Liver (tissue), 8 donors: ENCODE measurements at regions not wholly inside any gene's neighbourhood (a gene's known extent, or its start where the extent isn't known, plus 50 kb on each side); places are given as distances from the start of the nearest gene placed in this dataset.

Experiments
- DNase-seq: peaks from one replicate; pipeline ENCODE4 v3.0.0-alpha.2; 2017; ENCODE audit warnings: low spot score
- H3K27ac ChIP-seq, 2 donors: one replicate each; pipeline ENCODE4 v1.7.0; 2013; ENCODE audit warnings: inconsistent platforms in 2 of 2, low read length in 2 of 2, control low read depth in 1 of 2, low read depth in 1 of 2, mild to moderate bottlenecking in 1 of 2
- H3K27me3 ChIP-seq, 4 donors: one replicate each; pipeline versions ENCODE4 v1.6.1 to v1.7.0; 2013; ENCODE audit warnings: low read length in 3 of 4, inconsistent platforms in 1 of 4, mild to moderate bottlenecking in 1 of 4, moderate library complexity in 1 of 4; ENCODE audit not compliant: control insufficient read depth in 4 of 4, insufficient read depth in 4 of 4
- H3K36me3 ChIP-seq, 4 donors: one replicate each; pipeline versions ENCODE4 v1.6.1 to v1.7.0; 2013; ENCODE audit warnings: low read length in 3 of 4, mild to moderate bottlenecking in 3 of 4, low read depth in 1 of 4, moderate library complexity in 1 of 4; ENCODE audit not compliant: control insufficient read depth in 4 of 4, insufficient read depth in 3 of 4
- H3K4me1 ChIP-seq, 4 donors: one replicate each; pipeline versions ENCODE4 v1.6.1 to v1.7.0; 2013; ENCODE audit warnings: low read length in 3 of 4, mild to moderate bottlenecking in 3 of 4, moderate library complexity in 1 of 4; ENCODE audit not compliant: control insufficient read depth in 4 of 4, insufficient read depth in 4 of 4
- H3K4me3 ChIP-seq, 3 donors: one replicate each; pipeline versions ENCODE4 v1.6.1 to v1.7.0; 2013; ENCODE audit warnings: low read length in 3 of 3, control low read depth in 1 of 3, low read depth in 1 of 3, mild to moderate bottlenecking in 1 of 3
- H3K9ac ChIP-seq, 2 donors: one replicate each; pipeline ENCODE4 v1.7.0; 2013; ENCODE audit warnings: low read length in 2 of 2, mild to moderate bottlenecking in 2 of 2, moderate library complexity in 2 of 2, control low read depth in 1 of 2, low read depth in 1 of 2
- H3K9me3 ChIP-seq, 4 donors: one replicate each; pipeline versions ENCODE4 v1.6.1 to v1.7.0; 2013; ENCODE audit warnings: low read length in 3 of 4; ENCODE audit not compliant: control insufficient read depth in 4 of 4
- ATF3 ChIP-seq: IDR thresholded peaks from 2 replicates; pipeline ENCODE4 v1.6.1; 2016; ENCODE audit warnings: antibody characterized with exemption
- EGR1 ChIP-seq, 2 donors: IDR thresholded peaks; 2 replicates each; pipeline ENCODE4 v1.6.1; 2016 to 2018; ENCODE audit warnings: antibody characterized with exemption in 2 of 2, low read depth in 2 of 2
- FOXA1 ChIP-seq: IDR thresholded peaks from 2 replicates; pipeline ENCODE4 v1.6.1; 2016; ENCODE audit warnings: antibody characterized with exemption
- FOXA2 ChIP-seq: IDR thresholded peaks from 2 replicates; pipeline ENCODE4 v1.6.1; 2016; ENCODE audit warnings: antibody characterized with exemption
- GABPA ChIP-seq, 2 donors: IDR thresholded peaks in 1 of 2; conservative IDR thresholded peaks in 1 of 2; 2 replicates each; pipeline ENCODE4 v1.6.1; 2016; ENCODE audit warnings: antibody characterized with exemption in 2 of 2, mild to moderate bottlenecking in 1 of 2, moderate library complexity in 1 of 2
- HNF4A ChIP-seq, 2 donors: conservative IDR thresholded peaks; 2 replicates each; pipeline ENCODE4 v1.6.1; 2016; ENCODE audit warnings: antibody characterized with exemption in 2 of 2, mild to moderate bottlenecking in 2 of 2
- JUND ChIP-seq, 2 donors: IDR thresholded peaks; 2 replicates each; pipeline ENCODE4 v1.6.1; 2016; ENCODE audit warnings: antibody characterized with exemption in 2 of 2
- NR2F2 ChIP-seq: IDR thresholded peaks from 2 replicates; pipeline ENCODE4 v1.6.1; 2016; ENCODE audit warnings: antibody characterized with exemption
- RAD21 ChIP-seq, 2 donors: IDR thresholded peaks; 2 replicates each; pipeline ENCODE4 v1.6.1; 2016; ENCODE audit warnings: antibody characterized with exemption in 2 of 2, mild to moderate bottlenecking in 2 of 2
- REST ChIP-seq: IDR thresholded peaks from 2 replicates; pipeline ENCODE4 v1.6.1; 2016; ENCODE audit warnings: antibody characterized with exemption, mild to moderate bottlenecking
- RXRA ChIP-seq, 2 donors: IDR thresholded peaks; 2 replicates each; pipeline ENCODE4 v1.6.1; 2017 to 2018; ENCODE audit warnings: antibody characterized with exemption in 2 of 2, mild to moderate bottlenecking in 1 of 2
- SP1 ChIP-seq: IDR thresholded peaks from 2 replicates; pipeline ENCODE4 v1.6.1; 2018; ENCODE audit warnings: antibody characterized with exemption, mild to moderate bottlenecking
- TAF1 ChIP-seq: conservative IDR thresholded peaks from 2 replicates; pipeline ENCODE4 v1.6.1; 2016; ENCODE audit warnings: antibody characterized with exemption, mild to moderate bottlenecking
- YY1 ChIP-seq: IDR thresholded peaks from 2 replicates; pipeline ENCODE4 v1.6.1; 2016; ENCODE audit warnings: antibody characterized with exemption, mild to moderate bottlenecking
- ZBTB33 ChIP-seq: IDR thresholded peaks from 2 replicates; pipeline ENCODE4 v1.6.1; 2016; ENCODE audit warnings: antibody characterized with exemption
- WGBS: extraction: QIAGEN DNeasy Blood & Tissue Kit; methylation state at CpG from one replicate; pipeline ENCODE4 v1.1.7; 2013; 5-methylcytosine and 5-hydroxymethylcytosine counted together
- TF ChIP-seq, protein P1 (sequence below): IDR thresholded peaks from 2 replicates; pipeline ENCODE4 v1.6.1; 2016; ENCODE audit warnings: antibody characterized with exemption
- TF ChIP-seq, protein P2 (sequence below): fragments of 150-350 bp; IDR thresholded peaks from 2 replicates; pipeline ENCODE4 v1.5.1; 2017; ENCODE audit warnings: improper control_type of control experiment, low read depth, low read length; ENCODE audit not compliant: missing input control
- donor health status: healthy.
- donor health status: healthy.
- donor health status: healthy.
- donor health status: healthy.
- donor health status: healthy.

GRCh38 chr5:8123559-8123958 is 254.6 kb downstream of the MTRR start:
- Histone ChIP-seq H3K9me3 (no peaks in the 10 kb centered on the region), H3K4me3 (no peak overlapping the region), H3K36me3 (no peaks in the 10 kb centered on the region), H3K9ac (no peak overlapping the region), H3K27ac (no peak overlapping the region), H3K27me3 (no peaks in the 10 kb centered on the region), H3K4me1 (no peaks in the 10 kb centered on the region)
- DNase-seq: no peak
- 39% methylated on average over 3 of the region's 3 CpGs for WGBS
- TF ChIP-seq HNF4A (conservative IDR thresholded peaks at IDR 0.05) (no peak), RXRA (IDR thresholded peaks at IDR 0.05) (no peak), SP1 (no peak), NR2F2 (no peak), EGR1 (IDR thresholded peaks at IDR 0.05; ENCODE audit: low read depth in 2 of 2) (no peak), REST (no peak), FOXA2 (no peak), FOXA1 (no peak), ATF3 (no peak)
- TF ChIP-seq, protein P1, sequence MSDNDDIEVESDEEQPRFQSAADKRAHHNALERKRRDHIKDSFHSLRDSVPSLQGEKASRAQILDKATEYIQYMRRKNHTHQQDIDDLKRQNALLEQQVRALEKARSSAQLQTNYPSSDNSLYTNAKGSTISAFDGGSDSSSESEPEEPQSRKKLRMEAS: no peak

DNA sequence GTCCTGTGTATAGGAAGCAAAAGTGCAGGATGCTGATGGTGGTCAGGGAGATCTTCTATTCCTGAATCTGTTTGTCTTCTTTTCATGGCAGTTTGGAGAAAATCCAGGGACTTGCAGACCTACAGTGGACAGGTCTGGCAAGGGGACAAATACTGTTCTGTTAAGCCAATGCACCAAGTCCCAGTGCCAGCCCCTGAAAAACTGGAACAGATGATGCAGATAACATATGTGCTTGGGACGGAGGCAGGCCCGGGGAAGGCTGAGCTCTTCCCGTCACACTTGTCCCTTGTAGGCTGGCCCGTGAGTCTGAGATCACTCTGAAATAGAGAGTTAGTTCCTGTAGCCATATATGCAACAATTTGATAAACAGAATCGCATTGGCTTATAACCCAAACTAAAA is 265.7 kb downstream of the MTRR start:
- H3K9ac ChIP-seq: no peak overlapping the region
- H3K4me3 ChIP-seq: no peak overlapping the region
- no peaks in the 10 kb centered on the region for H3K36me3 ChIP-seq
- TF ChIP-seq FOXA2 (no peak), SP1 (no peak), GABPA (IDR thresholded peaks at IDR 0.05 in 1 of 2, conservative IDR thresholded peaks at IDR 0.05 in 1 of 2) (no peak), REST (no peak), RAD21 (IDR thresholded peaks at IDR 0.05) (no peak), TAF1 (no peak), YY1 (no peak), RXRA (IDR thresholded peaks at IDR 0.05) (no peak), ZBTB33 (no peak), NR2F2 (no peak), EGR1 (IDR thresholded peaks at IDR 0.05; ENCODE audit: low read depth in 2 of 2) (no peak), JUND (IDR thresholded peaks at IDR 0.05) (no peak), FOXA1 (no peak)
- TF ChIP-seq, protein P1: no peak
- TF ChIP-seq, protein P2, sequence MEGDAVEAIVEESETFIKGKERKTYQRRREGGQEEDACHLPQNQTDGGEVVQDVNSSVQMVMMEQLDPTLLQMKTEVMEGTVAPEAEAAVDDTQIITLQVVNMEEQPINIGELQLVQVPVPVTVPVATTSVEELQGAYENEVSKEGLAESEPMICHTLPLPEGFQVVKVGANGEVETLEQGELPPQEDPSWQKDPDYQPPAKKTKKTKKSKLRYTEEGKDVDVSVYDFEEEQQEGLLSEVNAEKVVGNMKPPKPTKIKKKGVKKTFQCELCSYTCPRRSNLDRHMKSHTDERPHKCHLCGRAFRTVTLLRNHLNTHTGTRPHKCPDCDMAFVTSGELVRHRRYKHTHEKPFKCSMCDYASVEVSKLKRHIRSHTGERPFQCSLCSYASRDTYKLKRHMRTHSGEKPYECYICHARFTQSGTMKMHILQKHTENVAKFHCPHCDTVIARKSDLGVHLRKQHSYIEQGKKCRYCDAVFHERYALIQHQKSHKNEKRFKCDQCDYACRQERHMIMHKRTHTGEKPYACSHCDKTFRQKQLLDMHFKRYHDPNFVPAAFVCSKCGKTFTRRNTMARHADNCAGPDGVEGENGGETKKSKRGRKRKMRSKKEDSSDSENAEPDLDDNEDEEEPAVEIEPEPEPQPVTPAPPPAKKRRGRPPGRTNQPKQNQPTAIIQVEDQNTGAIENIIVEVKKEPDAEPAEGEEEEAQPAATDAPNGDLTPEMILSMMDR: no peak
- H3K27me3 ChIP-seq: peaks cover 0 to 4% (median 0%) of the 10 kb centered on the region in 4 donors
- WGBS: 81% methylated on average over 5 of the region's 5 CpGs
- no peak for DNase-seq
- H3K9me3 ChIP-seq: no peaks in the 10 kb centered on the region
- no peak overlapping the region for H3K27ac ChIP-seq
- H3K4me1 ChIP-seq: no peaks in the 10 kb centered on the region
